HG02884 (cell line): ENCODE measurements at regions not wholly inside any gene's neighbourhood (a gene's known extent, or its start where the extent isn't known, plus 50 kb on each side); places are given as distances from the start of the nearest gene placed in this dataset.

Experiments
- ATAC-seq: cut with Tn5 transposase; IDR thresholded peaks from one replicate; pipeline ENCODE4 v1.9.1; 2021; ENCODE audit warnings: mild to moderate bottlenecking, moderate library complexity; ENCODE audit not compliant: unreplicated experiment

GRCh38 chr15:36484038-36484778, 95.2 kb upstream of the CDIN1 start:
- no peak for ATAC-seq

DNA sequence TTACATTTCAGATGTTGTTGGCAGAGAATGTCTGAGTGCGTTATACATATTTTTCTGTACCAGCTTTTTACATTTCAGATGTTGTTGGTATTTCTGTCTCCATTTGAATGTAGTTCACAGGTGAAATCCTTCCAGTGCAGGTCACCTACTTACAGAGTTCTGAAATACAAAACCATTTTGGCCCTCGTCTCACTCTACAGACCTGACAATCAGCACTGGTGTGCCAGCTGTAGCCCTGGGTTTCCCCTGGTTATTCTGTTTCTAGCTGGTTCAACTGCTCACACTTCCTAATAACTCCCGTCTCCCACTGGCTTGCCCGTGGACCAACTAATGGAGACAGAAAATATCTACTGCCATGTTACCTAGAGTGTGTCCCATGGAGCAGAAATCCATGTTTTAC, 87.5 kb upstream of the CDIN1 start:
- no peak for ATAC-seq

DNA sequence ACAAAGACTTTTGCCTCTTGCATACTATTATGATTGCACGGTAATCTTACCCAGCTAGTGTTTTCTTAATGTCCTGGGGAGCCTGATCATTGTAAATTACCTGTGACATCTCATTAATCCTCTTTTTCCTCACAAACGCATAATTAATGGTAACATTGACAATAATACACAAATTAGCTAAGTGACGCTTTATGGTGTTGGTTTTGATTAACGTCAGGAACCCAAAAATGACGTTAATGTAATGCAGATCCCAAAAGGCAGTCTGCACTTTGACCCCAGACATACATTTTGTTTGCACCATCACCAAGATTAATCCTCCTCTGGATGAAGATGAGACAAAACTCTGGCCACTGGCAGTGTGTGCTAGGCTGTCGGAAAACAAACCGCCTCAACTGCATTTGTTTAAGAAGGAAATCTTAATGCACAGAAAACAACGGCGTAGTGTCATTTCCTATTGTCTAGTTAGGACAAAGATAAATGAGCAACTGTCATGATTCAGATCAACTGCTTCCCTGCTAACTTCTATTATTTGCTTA, 83.9 kb upstream of the CDIN1 start:
- ATAC-seq = no peak

- ATAC-seq = no peak
These were observed 81.5 kb upstream of the CDIN1 start for GRCh38 chr15:36497901-36498300.

DNA sequence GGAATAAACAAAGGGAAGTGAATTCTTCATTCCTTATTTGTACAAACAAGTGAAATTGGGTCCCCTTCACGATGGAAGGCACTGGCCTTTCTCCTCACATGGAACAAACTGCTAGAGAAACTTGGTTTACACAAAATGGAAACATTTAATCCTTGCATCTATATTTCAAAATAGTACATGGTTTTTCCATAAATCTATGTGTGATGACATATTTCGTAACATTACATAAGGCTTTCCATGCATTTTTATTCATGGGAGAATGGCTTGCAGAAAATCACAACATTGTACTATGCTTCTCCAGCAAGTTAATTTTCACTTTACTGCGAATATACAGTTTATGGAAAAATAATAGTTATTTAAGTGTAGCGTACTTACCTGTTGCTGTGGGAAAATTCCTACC, 81.0 kb upstream of the CDIN1 start:
- no peak for ATAC-seq

DNA sequence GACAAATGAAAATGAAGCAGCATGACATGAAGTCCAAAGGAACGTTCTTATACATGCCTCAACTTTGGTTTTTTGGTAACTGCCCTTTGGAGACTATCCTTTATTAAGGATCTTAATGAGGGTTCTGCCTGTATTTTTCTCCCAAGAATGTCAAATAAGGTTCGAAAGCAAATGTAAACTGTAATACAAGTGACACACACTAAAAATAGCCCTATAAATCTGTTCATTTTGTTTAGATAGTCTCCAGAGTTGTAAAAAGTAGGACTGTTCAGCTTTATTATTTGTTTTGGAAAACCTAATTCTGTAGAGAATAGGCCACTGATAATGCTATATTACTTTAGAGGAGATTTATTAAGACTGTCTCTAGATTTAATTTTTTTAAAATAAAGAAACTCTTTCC, 80.5 kb upstream of the CDIN1 start:
- no peak for ATAC-seq

DNA sequence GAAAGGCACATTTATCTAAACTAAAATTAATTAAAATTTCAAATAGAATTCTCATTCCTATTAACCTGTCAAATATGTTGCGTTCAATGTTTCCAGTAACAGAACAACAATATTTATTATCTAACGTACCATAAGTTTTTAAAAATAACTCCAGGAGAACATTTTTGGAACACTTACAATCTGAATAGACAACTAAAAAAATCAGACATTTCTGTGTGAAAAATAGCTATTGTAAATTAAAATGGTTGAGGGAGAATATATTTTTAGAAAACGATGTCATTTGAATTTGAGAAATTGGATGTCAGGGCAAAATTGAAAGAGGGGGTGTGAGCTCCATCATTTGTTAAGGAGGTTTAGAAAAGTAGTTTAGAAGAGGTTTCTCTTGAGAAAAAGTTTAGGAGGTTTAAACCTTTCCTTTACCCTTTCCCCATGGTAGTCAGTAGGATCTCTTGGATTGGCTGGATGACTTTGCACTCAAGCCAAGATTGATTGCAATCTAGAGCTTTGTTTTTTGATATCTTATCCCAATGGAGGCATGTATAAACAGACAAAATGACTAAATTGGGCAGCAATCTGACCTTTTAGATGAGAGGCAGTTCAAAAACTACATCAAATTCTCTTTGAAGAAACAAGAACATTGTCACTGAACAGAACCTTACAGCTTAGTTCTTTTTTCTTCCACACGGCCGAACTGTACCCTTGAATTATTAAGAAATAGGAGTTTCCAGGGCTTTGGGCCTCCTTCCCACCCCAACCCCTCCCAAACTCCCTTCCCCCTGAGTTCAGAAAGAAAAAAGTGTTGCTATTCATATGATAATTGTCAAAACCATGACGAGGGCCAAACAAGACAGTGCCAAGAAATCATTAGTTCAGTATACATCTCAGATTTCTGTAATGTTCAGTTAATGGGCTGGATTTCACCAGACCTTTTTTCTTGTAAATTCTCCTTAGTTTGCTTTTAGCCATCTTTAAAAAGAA, 79.7 kb upstream of the CDIN1 start:
- ATAC-seq = no peak

DNA sequence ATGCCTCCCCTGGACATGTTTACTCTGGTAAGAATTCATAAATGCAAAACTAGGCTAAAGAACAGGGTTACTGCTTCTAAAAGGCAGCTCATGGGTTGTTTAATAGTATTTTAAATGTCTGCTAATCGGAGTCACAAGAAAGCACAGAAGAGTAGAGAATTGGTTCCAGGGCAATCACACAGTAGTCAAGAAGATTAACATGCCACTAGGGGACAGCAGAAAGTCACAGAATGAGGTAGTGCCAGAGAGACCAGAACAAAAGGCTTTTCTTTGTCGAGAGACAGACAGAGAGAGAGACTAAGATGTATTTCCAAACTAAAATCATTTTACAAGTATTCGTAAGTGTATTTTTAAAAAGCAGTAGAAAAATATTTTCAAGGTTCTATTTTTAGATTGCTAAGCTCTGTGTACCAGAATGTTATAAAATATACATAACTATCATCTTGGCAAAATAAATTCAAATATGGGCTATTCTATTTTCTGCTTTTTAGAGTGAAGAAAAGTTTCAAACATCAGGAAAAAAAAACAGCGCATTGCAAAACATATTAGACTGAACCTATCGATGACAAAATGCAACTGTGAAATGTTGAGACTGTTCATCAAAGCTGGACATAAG, 78.3 kb upstream of the CDIN1 start:
- peak; percentile 82 for ATAC-seq

DNA sequence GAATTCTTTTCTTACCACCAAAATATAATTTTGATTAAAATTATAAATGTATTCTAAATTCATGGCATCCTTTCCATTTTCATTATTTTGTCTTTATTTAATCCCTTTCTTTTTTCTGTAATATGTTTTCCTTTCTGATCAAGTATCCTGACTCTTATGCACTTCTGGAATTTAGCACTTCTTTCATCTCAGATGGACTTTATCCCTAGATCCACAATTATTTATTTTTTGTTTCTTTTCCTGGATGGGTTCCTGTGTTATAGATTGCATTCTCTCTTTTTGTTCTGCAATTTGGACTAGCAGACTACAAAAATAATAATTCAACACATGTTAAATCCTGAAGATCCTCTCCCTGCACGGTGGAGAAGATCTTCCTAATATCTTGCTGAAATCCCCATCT, 76.9 kb upstream of the CDIN1 start:
- no peak for ATAC-seq

DNA sequence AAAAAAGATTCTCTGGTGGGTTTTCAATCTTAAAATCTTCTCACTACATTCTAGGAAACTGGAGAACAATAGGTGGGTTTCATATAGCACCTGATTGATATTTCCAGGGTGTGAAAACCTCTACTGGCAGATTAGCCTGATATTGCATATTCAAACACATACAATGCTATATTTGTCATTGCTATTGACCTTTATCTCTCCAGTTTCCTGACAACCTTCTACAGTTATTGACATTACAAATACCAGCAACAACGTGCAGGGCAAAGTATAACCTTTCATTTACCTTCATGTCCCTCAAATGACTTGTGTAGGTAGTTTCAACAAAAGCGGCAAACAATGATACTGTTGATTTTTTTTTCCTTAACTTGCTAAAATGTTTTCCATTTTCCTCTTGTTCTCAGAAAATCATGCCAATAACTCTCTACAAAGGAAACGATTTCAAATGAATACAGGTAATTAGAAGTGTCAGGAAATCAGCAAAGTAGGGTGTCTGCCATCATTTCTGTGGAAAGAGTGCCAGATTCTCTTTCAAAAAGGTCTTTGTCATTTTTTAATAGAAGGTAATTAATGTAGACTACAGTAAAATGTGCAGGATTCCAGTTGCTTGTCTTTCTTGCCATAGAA, 72.6 kb upstream of the CDIN1 start:
- ATAC-seq = no peak

DNA sequence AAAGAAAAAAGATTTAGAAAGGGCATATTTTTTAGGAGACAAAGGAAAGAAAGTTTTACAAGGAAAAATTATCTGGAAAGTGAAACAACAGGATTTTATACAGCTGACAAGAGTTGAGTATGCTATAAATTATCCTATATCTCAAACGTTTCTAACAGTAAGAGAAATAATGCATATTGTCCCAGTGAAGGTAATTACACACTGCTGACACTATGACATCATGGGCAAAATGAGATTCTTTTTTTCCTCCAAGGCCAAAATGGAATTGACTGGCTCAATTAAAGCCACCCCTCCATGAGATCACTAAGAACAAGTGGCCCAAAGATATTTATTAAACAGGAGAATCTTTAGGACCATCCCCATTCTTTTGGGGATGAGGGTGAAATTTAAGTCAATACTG, 72.0 kb upstream of the CDIN1 start:
- ATAC-seq = no peak

- no peak for ATAC-seq
These were observed 67.8 kb upstream of the CDIN1 start for GRCh38 chr15:36511594-36511993.

DNA sequence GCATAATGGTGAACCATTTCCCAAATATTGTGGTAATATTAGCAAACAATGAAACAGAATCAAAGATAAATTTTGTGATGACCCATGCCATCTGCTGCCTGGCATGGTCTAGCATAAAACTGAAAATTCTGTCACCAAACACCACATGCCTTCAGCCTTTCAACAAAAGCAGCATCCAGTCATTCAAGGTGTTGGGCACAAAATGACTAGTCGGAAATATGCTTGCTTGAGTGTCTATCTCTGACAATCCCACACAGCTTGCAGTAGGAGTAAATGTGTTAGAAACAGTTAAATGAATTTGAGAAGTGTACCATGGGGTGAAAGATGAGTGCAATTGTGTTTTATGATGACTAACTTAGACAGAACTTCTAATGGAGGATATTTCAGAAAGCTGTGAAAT, 61.7 kb upstream of the CDIN1 start:
- ATAC-seq = no peak

- ATAC-seq = no peak
These were observed 60.4 kb upstream of the CDIN1 start for GRCh38 chr15:36519067-36519466.

- ATAC-seq = no peak
These were observed 54.0 kb upstream of the CDIN1 start for GRCh38 chr15:36525430-36525829.

DNA sequence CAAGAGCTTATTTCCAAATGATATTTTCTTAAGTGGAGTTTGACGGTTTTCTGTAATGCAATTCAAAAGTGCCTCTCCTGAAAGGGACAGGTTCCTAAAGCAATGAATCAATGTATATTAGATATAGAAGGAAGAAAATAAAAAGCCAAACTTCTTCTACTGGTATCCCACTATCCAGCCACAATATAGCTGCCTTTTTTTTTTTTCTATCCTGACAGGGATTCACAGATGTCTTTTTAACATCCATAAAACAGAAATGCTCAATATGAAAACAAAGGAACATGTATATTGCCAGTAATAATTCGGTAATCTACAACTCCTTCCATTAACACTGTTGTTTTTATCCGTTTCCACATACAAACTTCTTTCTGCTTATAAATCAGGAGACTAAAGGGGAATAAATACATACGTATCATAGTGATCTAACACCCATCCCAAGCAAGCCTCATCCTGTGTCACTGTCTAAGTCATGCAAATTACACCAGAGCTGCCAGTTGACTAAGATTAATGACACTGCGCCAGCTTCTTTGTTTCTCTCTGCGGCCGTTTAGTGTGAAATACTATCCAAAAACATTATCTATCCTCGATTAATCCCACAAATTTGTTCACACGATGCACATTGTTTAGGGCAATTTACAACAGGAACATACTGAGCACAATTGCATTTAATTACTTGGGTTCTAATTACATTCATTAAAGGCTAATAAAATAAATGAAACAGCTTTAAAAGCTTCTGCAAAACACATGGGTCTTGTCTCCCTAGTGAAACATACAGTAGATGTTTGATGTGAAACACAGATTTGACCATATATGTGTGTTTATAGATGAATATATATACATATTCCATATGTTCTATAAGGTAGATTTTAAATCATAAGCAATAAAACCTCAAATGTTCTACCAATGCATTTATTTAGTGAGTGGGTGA, 51.9 kb upstream of the CDIN1 start:
- ATAC-seq = no peak

- no peak for ATAC-seq
These were observed 50.0 kb upstream of the CDIN1 start for GRCh38 chr15:36529296-36530011.
